B cell (primary cell): ENCODE measurements at regions not wholly inside any gene's neighbourhood (a gene's known extent, or its start where the extent isn't known, plus 50 kb on each side); places are given as distances from the start of the nearest gene placed in this dataset.

Experiments used
- ATAC-seq: fragments of 200-7000 bp; cut with Tn5 transposase; one replicate; pipeline ENCODE4 v1.10.0; 2021; ENCODE audit warnings: low read depth, mild to moderate bottlenecking, moderate number of reproducible peaks, moderate library complexity
- CTCF ChIA-PET: fragments of 350-600 bp; sonication (Branson Sonifier 250); formaldehyde crosslinking; loops from one replicate; lab custom pipeline; 2021; ENCODE audit warnings: antibody characterized with exemption, inconsistent platforms; lab: Charles Lee
- POLR2A ChIA-PET: fragments of 350-600 bp; sonication (Branson Sonifier 250); formaldehyde crosslinking; loops from one replicate; lab custom pipeline; 2021; ENCODE audit warnings: antibody characterized with exemption; lab: Charles Lee
- DNase-seq: peaks from one replicate; pipeline ENCODE4 v3.0.0; 2013
- H2AFZ ChIP-seq: 2 replicates; pipeline ENCODE4 v1.6.1; 2012; ENCODE audit warnings: mild to moderate bottlenecking, low read depth, low read length; ENCODE audit not compliant: insufficient read depth, poor library complexity, severe bottlenecking
- H3K27ac ChIP-seq, 2 donors: 1 replicate in 1 of 2; 2 replicates in 1 of 2; pipeline ENCODE4 v1.5.1; 2012 to 2013; ENCODE audit warnings: low read length in 2 of 2, mild to moderate bottlenecking in 2 of 2, moderate library complexity in 1 of 2
- H3K27me3 ChIP-seq, 4 experiments: fragments of 200-600 bp in 1 of 4; sonication (generic) in 1 of 4; replicated peaks in 1 of 4; 1 replicate in 2 of 4; 2 replicates in 2 of 4; pipeline versions ENCODE4 v1.6.1 to v1.7.0; 2013 to 2016; ENCODE audit warnings: low read length in 3 of 4, mild to moderate bottlenecking in 2 of 4, mixed read lengths in 1 of 4, moderate library complexity in 1 of 4; ENCODE audit not compliant: insufficient read depth in 4 of 4, control insufficient read depth in 3 of 4; ENCODE audit errors: control extremely low read depth in 1 of 4
- H3K36me3 ChIP-seq, 2 experiments: replicated peaks in 1 of 2; 1 replicate in 1 of 2; 2 replicates in 1 of 2; pipeline versions ENCODE4 v1.6.1 to v1.7.1; 2013; ENCODE audit warnings: low read length in 1 of 2; ENCODE audit not compliant: insufficient read depth in 2 of 2, control insufficient read depth in 1 of 2; ENCODE audit errors: control extremely low read depth in 1 of 2, extremely low read depth in 1 of 2
- H3K4me1 ChIP-seq, 2 donors: fragments of 200-600 bp in 1 of 2; sonication (generic) in 1 of 2; 1 replicate in 1 of 2; 2 replicates in 1 of 2; pipeline versions ENCODE4 v1.5.1 to v1.6.1; 2013 to 2017; ENCODE audit warnings: low read length in 2 of 2; ENCODE audit not compliant: control insufficient read depth in 2 of 2, insufficient read depth in 2 of 2
- H3K4me2 ChIP-seq: replicated peaks from 2 replicates; pipeline ENCODE3; 2012; ENCODE audit warnings: mild to moderate bottlenecking, low read depth, low read length; ENCODE audit not compliant: poor library complexity, severe bottlenecking
- H3K4me3 ChIP-seq, 5 experiments: fragments of 200-600 bp in 1 of 5; sonication (generic) in 1 of 5; 1 replicate in 3 of 5; 2 replicates in 2 of 5; pipeline versions ENCODE4 v1.5.1 to v1.7.0; 2011 to 2016; ENCODE audit warnings: low read length in 4 of 5, mild to moderate bottlenecking in 4 of 5, low read depth in 2 of 5, control low read depth in 1 of 5, moderate library complexity in 1 of 5; ENCODE audit not compliant: insufficient read depth in 1 of 5; ENCODE audit errors: control extremely low read depth in 1 of 5, extremely low read depth in 1 of 5
- H3K79me2 ChIP-seq: fragments of 200-600 bp; sonication (generic); one replicate; pipeline ENCODE4 v1.6.0; 2016; ENCODE audit warnings: low read length; ENCODE audit not compliant: control insufficient read depth, insufficient read depth
- H3K9ac ChIP-seq: fragments of 200-600 bp; sonication (generic); 2 replicates; pipeline ENCODE4 v1.6.1; 2017; ENCODE audit warnings: mild to moderate bottlenecking, low read length, moderate library complexity
- H3K9me3 ChIP-seq, 3 donors: one replicate each; pipeline versions ENCODE4 v1.6.1 to v1.7.1; 2013; ENCODE audit warnings: low read length in 2 of 3; ENCODE audit not compliant: control insufficient read depth in 2 of 3, insufficient read depth in 1 of 3; ENCODE audit errors: control extremely low read depth in 1 of 3
- H4K20me1 ChIP-seq: 2 replicates; pipeline ENCODE4 v1.6.0; 2012; ENCODE audit warnings: mild to moderate bottlenecking, low read length; ENCODE audit not compliant: insufficient read depth, control insufficient read depth, poor library complexity, severe bottlenecking
- H3K27ac Mint-ChIP-seq: one replicate; pipeline ENCODE4 v1.8.0; 2021; ENCODE audit warnings: mixed read lengths
- H3K27me3 Mint-ChIP-seq: one replicate; pipeline ENCODE4 v1.8.0; 2021; ENCODE audit warnings: mixed read lengths
- H3K4me1 Mint-ChIP-seq: one replicate; pipeline ENCODE4 v1.8.0; 2021; ENCODE audit warnings: mixed read lengths
- H3K4me3 Mint-ChIP-seq: one replicate; pipeline ENCODE4 v1.8.0; 2021; ENCODE audit warnings: mixed read lengths
- H3K9me3 Mint-ChIP-seq: one replicate; pipeline ENCODE4 v1.8.0; 2022; ENCODE audit warnings: mixed read lengths; ENCODE audit not compliant: insufficient read depth
- CTCF ChIP-seq: fragments of 200-600 bp; IDR thresholded peaks from one replicate; pipeline ENCODE4 v1.8.0; 2022; ENCODE audit warnings: antibody characterized with exemption, mild to moderate bottlenecking
- EZH2 ChIP-seq: IDR thresholded peaks from 2 replicates; pipeline ENCODE4 v1.6.1; 2012; ENCODE audit warnings: borderline replicate concordance, low read depth, mild to moderate bottlenecking, moderate library complexity, low read length; ENCODE audit not compliant: insufficient read depth, poor library complexity, severe bottlenecking
- WGBS: methylation state at CpG from one replicate; pipeline ENCODE4 v1.1.5; 2013; ENCODE audit warnings: missing lambda C conversion rate; ENCODE audit not compliant: insufficient coverage; 5-methylcytosine and 5-hydroxymethylcytosine counted together
- intact Hi-C: fragments of 100-400 bp; cut with micrococcal nuclease; formaldehyde crosslinking; loops from one replicate; pipeline ENCODE4 v1.10.0; 2022

GRCh38 chr6:95091823-95092436 lies 485.4 kb upstream of the MANEA start:
- TF ChIP-seq CTCF: peak; percentile 45
- no peak for TF ChIP-seq EZH2
- POLR2A ChIA-PET: no interaction called here
- no CpG with 5 or more reads among the region's 5 CpGs for WGBS
- no peak overlapping the region for H3K4me3 ChIP-seq
- H3K9ac ChIP-seq: no peak overlapping the region
- no peak for ATAC-seq
- intact Hi-C loops: no loop called here
- Mint-ChIP-seq H3K4me1 (no peaks in the 10 kb centered on the region), H3K27me3 (no peaks in the 10 kb centered on the region), H3K27ac (no peak overlapping the region), H3K9me3 (no peaks in the 10 kb centered on the region), H3K4me3 (no peak overlapping the region)
- H3K4me2 ChIP-seq: no peak overlapping the region
- no peaks in the 10 kb centered on the region for H3K9me3 ChIP-seq
- no peaks in the 10 kb centered on the region for H3K27me3 ChIP-seq
- H2AFZ ChIP-seq: no peak overlapping the region
- H3K27ac ChIP-seq: no peak overlapping the region
- H3K4me1 ChIP-seq: no peaks in the 10 kb centered on the region
- no peaks in the 10 kb centered on the region for H3K79me2 ChIP-seq
- H3K36me3 ChIP-seq: no peaks in the 10 kb centered on the region
- DNase-seq: peak; percentile 4
- CTCF ChIA-PET: no interaction called here
- H4K20me1 ChIP-seq: no peaks in the 10 kb centered on the region

- Histone ChIP-seq H3K36me3 (no peaks in the 10 kb centered on the region), H3K9me3 (no peaks in the 10 kb centered on the region), H3K27me3 (no peaks in the 10 kb centered on the region), H3K4me3 (no peak overlapping the region), H3K4me1 (no peaks in the 10 kb centered on the region), H3K4me2 (no peak overlapping the region), H3K79me2 (no peaks in the 10 kb centered on the region), H4K20me1 (no peaks in the 10 kb centered on the region), H2AFZ (no peak overlapping the region), H3K9ac (no peak overlapping the region), H3K27ac (no peak overlapping the region)
- no peak for DNase-seq
- no peaks in the 10 kb centered on the region for H3K4me1 Mint-ChIP-seq
- H3K9me3 Mint-ChIP-seq: no peaks in the 10 kb centered on the region
- H3K27ac Mint-ChIP-seq: no peak overlapping the region
- H3K4me3 Mint-ChIP-seq: no peak overlapping the region
- intact Hi-C loops: no loop called here
- no peak for TF ChIP-seq EZH2
- no peak for TF ChIP-seq CTCF
- CTCF ChIA-PET: interaction anchor here (1.1 kb wide), 1 partner anchor 9 kb away, joined by 3 read pairs; no protein-coding TSS in a partner anchor
- WGBS: no CpG with 5 or more reads among the region's 4 CpGs
- no peak for ATAC-seq
- H3K27me3 Mint-ChIP-seq: no peaks in the 10 kb centered on the region
- POLR2A ChIA-PET: no interaction called here
These were observed 484.2 kb upstream of the MANEA start for GRCh38 chr6:95093154-95093553.
